IMR-90 (cell line): ENCODE measurements at regions not wholly inside any gene's neighbourhood (a gene's known extent, or its start where the extent isn't known, plus 50 kb on each side); places are given as distances from the start of the nearest gene placed in this dataset.

Source experiments
- ATAC-seq: fragments of 200-7000 bp; cut with Tn5 transposase; 2 replicates; pipeline ENCODE4 v1.9.1; 2020; ENCODE audit warnings: low read depth, mild to moderate bottlenecking, moderate library complexity
- BruUV-seq: library from RNA; stranded (reverse); fragments of 400-500 nt; replicated peaks from 2 replicates; lab custom pipeline; 2021; lab: Mats Ljungman, UMichigan
- CTCF ChIA-PET: fragments of 300-600 bp; formaldehyde crosslinking; extraction: SDS; loops from one replicate; lab custom pipeline; 2021; ENCODE audit warnings: antibody characterized with exemption; lab: Yijun Ruan, JAX
- POLR2A ChIA-PET: fragments of 300-600 bp; sonication (Branson Sonifier 250); formaldehyde crosslinking; loops from one replicate; lab custom pipeline; 2022; ENCODE audit warnings: antibody characterized with exemption; ENCODE audit not compliant: unreplicated experiment; lab: Charles Lee
- DNase-seq: peaks from one replicate; pipeline ENCODE4 v3.0.0; 2013
- H2AFZ ChIP-seq: replicated peaks from 2 replicates; pipeline ENCODE3; 2013; ENCODE audit warnings: low read length, mild to moderate bottlenecking; ENCODE audit not compliant: poor library complexity
- H2AK5ac ChIP-seq: 2 replicates; pipeline ENCODE4 v1.6.1; 2013; ENCODE audit warnings: low read depth, low read length, inconsistent platforms
- H2AK9ac ChIP-seq: replicated peaks from 2 replicates; pipeline ENCODE3; 2013; ENCODE audit warnings: mild to moderate bottlenecking, low read depth, low read length, moderate library complexity; ENCODE audit not compliant: poor library complexity
- H2BK120ac ChIP-seq: 2 replicates; pipeline ENCODE4 v1.6.1; 2013; ENCODE audit warnings: low read depth, low read length, inconsistent platforms
- H2BK15ac ChIP-seq: 3 replicates; pipeline ENCODE4 v1.6.1; 2013; ENCODE audit warnings: low read depth, low read length, inconsistent platforms
- H2BK20ac ChIP-seq: 2 replicates; pipeline ENCODE4 v1.6.1; 2013; ENCODE audit warnings: low read depth, mild to moderate bottlenecking, inconsistent platforms, low read length, moderate library complexity
- H2BK5ac ChIP-seq: 2 replicates; pipeline ENCODE4 v1.6.1; 2013; ENCODE audit warnings: mild to moderate bottlenecking, low read depth, low read length, inconsistent platforms; ENCODE audit not compliant: poor library complexity, severe bottlenecking
- H3K14ac ChIP-seq: replicated peaks from 2 replicates; pipeline ENCODE4 v1.6.1; 2013; ENCODE audit warnings: low read depth, low read length, inconsistent platforms
- H3K18ac ChIP-seq: 2 replicates; pipeline ENCODE4 v1.6.1; 2013; ENCODE audit warnings: low read depth, low read length, control low read depth
- H3K23ac ChIP-seq: 2 replicates; pipeline ENCODE4 v1.6.1; 2013; ENCODE audit warnings: low read depth, low read length, inconsistent platforms
- H3K27ac ChIP-seq: 2 replicates; pipeline ENCODE4 v1.5.1; 2013; ENCODE audit warnings: mild to moderate bottlenecking, control low read depth, low read length; ENCODE audit not compliant: insufficient read depth
- H3K27me3 ChIP-seq: 2 replicates; pipeline ENCODE4 v1.6.1; 2013; ENCODE audit warnings: low read length; ENCODE audit not compliant: control insufficient read depth, insufficient read depth
- H3K36me3 ChIP-seq: 2 replicates; pipeline ENCODE4 v1.6.1; 2013; ENCODE audit warnings: low read length, mixed read lengths; ENCODE audit not compliant: control insufficient read depth, insufficient read depth
- H3K4ac ChIP-seq: 2 replicates; pipeline ENCODE4 v1.6.1; 2013; ENCODE audit warnings: low read depth, low read length, inconsistent platforms
- H3K4me1 ChIP-seq: 2 replicates; pipeline ENCODE4 v1.6.1; 2013; ENCODE audit warnings: low read length, mixed read lengths; ENCODE audit not compliant: control insufficient read depth, insufficient read depth
- H3K4me2 ChIP-seq: 2 replicates; pipeline ENCODE4 v1.6.1; 2013; ENCODE audit warnings: low read depth, mild to moderate bottlenecking, control low read depth, low read length, moderate library complexity
- H3K4me3 ChIP-seq: 2 replicates; pipeline ENCODE4 v1.5.1; 2013; ENCODE audit warnings: low read depth, mild to moderate bottlenecking, control low read depth, low read length, moderate library complexity; ENCODE audit not compliant: insufficient read depth
- H3K56ac ChIP-seq: 2 replicates; pipeline ENCODE4 v1.6.1; 2013; ENCODE audit warnings: low read length, inconsistent platforms; ENCODE audit not compliant: insufficient read depth; ENCODE audit errors: extremely low read depth
- H3K79me1 ChIP-seq, 2 experiments: 2 replicates each; pipeline ENCODE4 v1.6.1; 2013; ENCODE audit warnings: low read length in 2 of 2, inconsistent platforms in 1 of 2, low read depth in 1 of 2
- H3K9ac ChIP-seq: 2 replicates; pipeline ENCODE4 v1.6.1; 2013; ENCODE audit warnings: low read depth, low read length, control low read depth
- H3K9me1 ChIP-seq: 2 replicates; pipeline ENCODE4 v1.6.1; 2013; ENCODE audit warnings: low read length, inconsistent platforms; ENCODE audit not compliant: insufficient read depth
- H3K9me3 ChIP-seq: 2 replicates; pipeline ENCODE4 v1.6.1; 2013; ENCODE audit warnings: low read length; ENCODE audit not compliant: control insufficient read depth, insufficient read depth
- H4K20me1 ChIP-seq: 2 replicates; pipeline ENCODE4 v1.6.1; 2013; ENCODE audit warnings: low read length, inconsistent platforms; ENCODE audit not compliant: insufficient read depth
- H4K5ac ChIP-seq: 2 replicates; pipeline ENCODE4 v1.6.1; 2013; ENCODE audit warnings: mild to moderate bottlenecking, low read depth, low read length, control low read depth
- H4K8ac ChIP-seq, 2 experiments: 2 replicates each; pipeline ENCODE4 v1.6.1; 2013; ENCODE audit warnings: low read depth in 2 of 2, low read length in 2 of 2, control low read depth in 1 of 2, inconsistent platforms in 1 of 2
- H4K91ac ChIP-seq: 2 replicates; pipeline ENCODE4 v1.6.1; 2013; ENCODE audit warnings: low read depth, low read length, inconsistent platforms; ENCODE audit not compliant: insufficient read depth
- BHLHE40 ChIP-seq: fragments of 150-350 bp; IDR thresholded peaks from 2 replicates; pipeline ENCODE4 v1.6.1; 2016; ENCODE audit warnings: mild to moderate bottlenecking, low read depth, low read length
- CEBPB ChIP-seq: IDR thresholded peaks from 2 replicates; pipeline ENCODE4 v1.6.1; 2012; ENCODE audit warnings: low read depth, low read length, improper control_type of control experiment
- CTCF ChIP-seq: conservative IDR thresholded peaks from 2 replicates; pipeline ENCODE4 v1.5.1; 2012; ENCODE audit warnings: mild to moderate bottlenecking, low read depth, low read length, improper control_type of control experiment
- ELK1 ChIP-seq: fragments of 150-350 bp; IDR thresholded peaks from 2 replicates; pipeline ENCODE4 v1.6.1; 2016; ENCODE audit warnings: low read depth, mild to moderate bottlenecking, low read length, moderate library complexity, borderline replicate concordance
- FOS ChIP-seq: fragments of 150-350 bp; IDR thresholded peaks from 2 replicates; pipeline ENCODE4 v1.6.1; 2016; ENCODE audit warnings: low read depth, low read length
- MAZ ChIP-seq: IDR thresholded peaks from 2 replicates; pipeline ENCODE4 v1.6.1; 2012; ENCODE audit warnings: low read depth, mild to moderate bottlenecking, low read length, improper control_type of control experiment, moderate library complexity, borderline replicate concordance
- MXI1 ChIP-seq: IDR thresholded peaks from 2 replicates; pipeline ENCODE4 v1.6.1; 2012; ENCODE audit warnings: low read depth, mild to moderate bottlenecking, low read length, moderate library complexity, borderline replicate concordance
- NFE2L2 ChIP-seq: fragments of 150-350 bp; IDR thresholded peaks from 2 replicates; pipeline ENCODE4 v1.6.1; 2016; ENCODE audit warnings: low read depth, mild to moderate bottlenecking, low read length
- POLR2A ChIP-seq: IDR thresholded peaks from 2 replicates; pipeline ENCODE4 v1.6.1; 2012; ENCODE audit warnings: mild to moderate bottlenecking, low read depth, low read length
- RAD21 ChIP-seq: IDR thresholded peaks from 2 replicates; pipeline ENCODE4 v1.6.1; 2012; ENCODE audit warnings: low read length, improper control_type of control experiment
- RCOR1 ChIP-seq: IDR thresholded peaks from 2 replicates; pipeline ENCODE4 v1.6.1; 2012; ENCODE audit warnings: mild to moderate bottlenecking, low read length, improper control_type of control experiment; ENCODE audit not compliant: insufficient replicate concordance
- RFX5 ChIP-seq: IDR thresholded peaks from 2 replicates; pipeline ENCODE4 v1.8.0; 2012; ENCODE audit warnings: low read depth, mild to moderate bottlenecking, low read length, moderate library complexity
- SMC3 ChIP-seq: fragments of 150-350 bp; IDR thresholded peaks from 2 replicates; pipeline ENCODE4 v1.6.1; 2016; ENCODE audit warnings: low read depth, mild to moderate bottlenecking, antibody characterized with exemption, low read length, moderate library complexity
- WGBS, 2 experiments: methylation state at CpG; one replicate each; pipeline versions ENCODE4 v1.1.5 to v1.1.7; 2013; ENCODE audit warnings: missing lambda C conversion rate in 2 of 2; ENCODE audit not compliant: insufficient read length in 1 of 2; ENCODE audit errors: extremely low coverage in 2 of 2; 5-methylcytosine and 5-hydroxymethylcytosine counted together
- dilution Hi-C: fragments of 300-500 bp; cut with HindIII; formaldehyde crosslinking; loops from one replicate; pipeline ENCODE4 v1.14.3; 2018; ENCODE audit warnings: low sequenced_read_pairs; ENCODE audit not compliant: unreplicated experiment
- in situ Hi-C: fragments of 300-500 bp; cut with MboI; formaldehyde crosslinking; loops from 3 replicates; pipeline ENCODE4 v1.14.3; 2019; ENCODE audit warnings: low sequenced_read_pairs, inconsistent platforms, mixed read lengths
- intact Hi-C: fragments of 100-400 bp; cut with micrococcal nuclease; formaldehyde crosslinking; loops from 2 replicates; pipeline ENCODE4 v1.10.0; 2022

DNA sequence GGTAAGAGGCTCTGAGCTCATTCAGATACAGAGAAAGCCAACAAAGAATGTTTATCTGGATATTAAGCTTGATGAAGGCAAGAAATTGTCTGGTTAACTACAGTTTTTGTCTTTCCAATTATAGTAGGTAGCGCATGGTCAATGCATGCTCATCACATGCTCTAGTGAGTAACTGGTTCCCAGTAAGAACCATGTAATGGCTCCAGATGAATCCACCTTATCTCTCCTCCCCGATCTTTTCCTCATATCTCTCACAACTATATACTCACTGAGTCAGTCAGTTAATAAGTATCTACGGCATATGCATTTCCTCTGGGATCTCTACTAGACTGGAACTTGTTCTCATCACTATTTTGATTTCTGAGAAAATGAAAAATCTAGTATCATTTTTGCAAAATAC lies 340.7 kb upstream of the DYNLRB2 start:
- H3K4me2 ChIP-seq: no peak overlapping the region
- H3K18ac ChIP-seq: no peak overlapping the region
- no peak overlapping the region for H2AFZ ChIP-seq
- H3K9me1 ChIP-seq: peaks cover 9% of the 10 kb centered on the region; the same call in 1 of the 2 replicates
- no peaks in the 10 kb centered on the region for H3K27me3 ChIP-seq
- H2BK15ac ChIP-seq: no peak overlapping the region
- peaks cover 6% of the 10 kb centered on the region for H3K4me1 ChIP-seq
- intact Hi-C loops: no loop called here
- dilution Hi-C loops: no loop called here
- H2AK9ac ChIP-seq: no peak overlapping the region
- H2BK20ac ChIP-seq: no peak overlapping the region
- POLR2A ChIA-PET: no interaction called here
- H2BK120ac ChIP-seq: no peak overlapping the region
- no peak overlapping the region for H4K8ac ChIP-seq
- no TSS peak for BruUV-seq
- ATAC-seq (no peak), DNase-seq (no peak)
- H3K4ac ChIP-seq: no peak overlapping the region
- H3K9me3 ChIP-seq: no peaks in the 10 kb centered on the region
- no peak overlapping the region for H2AK5ac ChIP-seq
- no peak overlapping the region for H2BK5ac ChIP-seq
- no peak overlapping the region for H3K4me3 ChIP-seq
- no peak overlapping the region for H3K27ac ChIP-seq
- H3K56ac ChIP-seq: no peak overlapping the region
- 83% methylated on average over 1 of the region's 3 CpGs; no CpG with 5 or more reads in 1 of the 2 experiments for WGBS, 2 experiments
- H3K14ac ChIP-seq: no peak overlapping the region
- H4K91ac ChIP-seq: no peak overlapping the region
- no peaks in the 10 kb centered on the region for H3K36me3 ChIP-seq
- H3K79me1 ChIP-seq: no peaks in the 10 kb centered on the region
- no peak overlapping the region for H3K23ac ChIP-seq
- H4K20me1 ChIP-seq: no peaks in the 10 kb centered on the region
- CTCF ChIA-PET: interaction anchor here (0.6 kb wide), 1 partner anchor 75 kb away, joined by 3 read pairs; no protein-coding TSS in a partner anchor
- TF ChIP-seq CEBPB: no peak
- TF ChIP-seq RAD21: no peak
- no peak for TF ChIP-seq SMC3
- TF ChIP-seq POLR2A: no peak
- TF ChIP-seq NFE2L2: no peak
- no peak for TF ChIP-seq BHLHE40
- TF ChIP-seq CTCF: no peak
- TF ChIP-seq MAZ: no peak
- TF ChIP-seq FOS: no peak
- TF ChIP-seq MXI1: no peak
- TF ChIP-seq RCOR1: no peak
- no peak for TF ChIP-seq RFX5
- TF ChIP-seq ELK1: no peak
- no peak overlapping the region for H3K9ac ChIP-seq
- no peak overlapping the region for H4K5ac ChIP-seq
- in situ Hi-C loops: no loop called here
